ENCODE measurements at regions not wholly inside any gene's neighbourhood (a gene's known extent, or its start where the extent isn't known, plus 50 kb on each side); places are given as distances from the start of the nearest gene placed in this dataset.

DNA sequence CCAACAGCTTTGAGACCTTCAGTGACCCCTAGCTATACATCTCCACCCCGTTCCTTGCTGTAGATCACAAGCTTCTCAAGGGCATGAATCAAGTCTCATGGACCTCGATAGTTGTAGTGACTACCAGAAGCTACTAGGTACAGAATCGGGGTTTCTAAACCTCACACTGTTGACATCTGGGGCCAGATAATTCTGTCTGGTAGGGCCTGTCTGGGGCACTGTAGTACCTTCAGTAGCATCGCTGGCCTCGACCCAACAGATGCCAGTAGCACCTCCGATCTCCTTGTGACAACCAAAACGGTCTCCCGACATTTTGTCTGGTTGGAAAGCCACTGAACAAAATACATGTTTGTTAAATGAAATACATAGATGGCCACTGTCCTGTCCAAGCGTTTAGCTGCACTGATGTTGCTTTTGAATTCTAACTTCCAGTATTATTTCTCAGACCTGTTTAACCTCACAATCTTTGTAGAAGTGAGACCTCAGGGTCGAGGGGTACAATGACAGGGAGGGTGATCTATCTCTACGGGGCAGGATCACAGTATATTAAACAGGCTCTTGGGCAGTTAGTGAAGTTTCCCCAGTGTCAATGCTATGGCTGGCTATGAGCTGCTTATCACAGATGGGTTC is 262.5 kb upstream of the IGF1R start:
- no peak for DNase-seq (ENCODE audit: low read depth in 2 of 2)

DNA sequence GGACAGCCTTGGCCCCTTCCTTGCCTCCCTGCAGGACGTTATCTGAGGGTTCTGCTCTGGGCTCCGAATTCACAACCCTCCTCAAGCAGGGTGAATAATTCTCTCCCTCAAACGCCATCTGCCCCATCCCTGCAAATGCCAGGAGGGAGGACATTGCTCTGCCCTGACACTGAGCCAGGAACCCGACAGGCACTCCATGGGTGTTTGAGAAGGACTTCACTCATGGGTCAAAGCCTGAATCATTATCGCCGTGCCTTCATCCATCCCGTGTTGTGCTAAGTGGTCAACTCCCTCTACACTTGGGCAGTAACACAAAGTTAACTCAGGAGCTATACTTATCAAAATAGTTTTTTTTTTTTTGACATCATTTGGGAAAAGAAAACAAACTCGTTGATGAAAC is 261.8 kb upstream of the IGF1R start:
- no peak for DNase-seq (ENCODE audit: low read depth in 2 of 2)

DNA sequence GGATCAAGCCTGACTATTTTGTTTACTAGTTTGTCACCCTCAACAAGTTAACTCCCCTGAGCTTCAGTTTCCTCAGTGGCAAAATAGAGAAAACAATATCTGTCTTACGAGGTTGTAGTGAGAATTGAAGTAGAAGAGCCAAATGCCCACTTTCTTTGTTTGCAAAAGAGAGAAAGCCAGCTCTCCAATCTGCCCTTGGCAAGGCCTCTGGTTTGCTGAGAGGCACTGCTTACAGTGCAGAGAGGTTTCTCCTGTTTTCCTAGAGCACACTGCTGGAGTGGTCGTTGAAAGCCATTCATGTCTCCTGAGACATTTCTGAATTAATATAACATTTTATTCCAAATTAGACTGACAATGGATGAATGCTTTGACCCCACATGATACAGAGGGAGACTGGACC is 260.5 kb upstream of the IGF1R start:
- no peak for DNase-seq (ENCODE audit: low read depth in 2 of 2)

DNA sequence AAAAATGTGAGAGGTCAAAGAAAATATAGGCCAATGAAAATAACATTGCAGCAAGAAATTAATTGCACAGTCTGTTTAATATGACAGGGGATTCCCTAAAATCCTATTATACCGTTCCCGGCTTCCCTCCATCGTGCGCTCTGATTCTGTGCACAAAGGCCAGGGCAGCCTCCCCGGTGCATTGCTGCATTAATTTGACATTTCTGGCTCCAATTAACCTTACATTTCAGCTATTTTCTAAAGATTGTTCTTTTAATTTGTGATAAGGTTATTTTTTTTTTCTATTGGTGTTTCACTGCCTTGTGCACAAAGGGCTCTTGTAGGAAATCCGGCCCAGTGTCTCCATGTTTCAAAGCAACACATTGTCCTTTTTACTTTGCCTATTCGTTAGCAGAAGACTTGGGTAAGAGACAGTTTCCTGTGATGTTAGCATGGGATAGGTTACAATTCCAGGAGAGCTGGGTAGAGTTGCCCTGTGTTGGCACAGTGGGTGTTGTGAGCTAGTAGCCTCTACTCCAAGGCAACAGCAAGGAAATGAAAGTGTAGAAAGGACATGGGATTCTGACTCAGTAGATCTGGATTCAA is 257.3 kb upstream of the IGF1R start:
- DNase-seq (ENCODE audit: low read depth in 2 of 2) = no peak

DNA sequence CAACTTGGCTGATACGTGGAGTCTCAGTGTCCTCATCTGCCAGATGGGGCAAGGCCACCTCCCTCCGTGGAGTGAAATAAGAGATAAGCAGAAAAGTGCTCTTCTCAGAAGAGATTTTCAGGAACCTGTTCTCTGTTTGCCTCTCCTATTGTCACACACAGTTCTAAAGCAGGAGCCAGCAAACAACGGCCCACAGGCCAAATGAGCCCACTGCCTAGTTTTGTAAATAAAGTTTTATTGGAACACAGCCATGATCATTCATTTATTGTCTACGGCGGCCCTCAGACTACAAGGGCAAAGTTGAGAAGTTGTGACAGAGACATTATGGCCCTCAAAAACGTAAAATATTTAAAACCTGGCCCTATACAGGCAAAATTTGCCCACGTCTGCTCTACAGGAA is 256.8 kb upstream of the IGF1R start:
- DNase-seq (ENCODE audit: low read depth in 2 of 2) = no peak

DNA sequence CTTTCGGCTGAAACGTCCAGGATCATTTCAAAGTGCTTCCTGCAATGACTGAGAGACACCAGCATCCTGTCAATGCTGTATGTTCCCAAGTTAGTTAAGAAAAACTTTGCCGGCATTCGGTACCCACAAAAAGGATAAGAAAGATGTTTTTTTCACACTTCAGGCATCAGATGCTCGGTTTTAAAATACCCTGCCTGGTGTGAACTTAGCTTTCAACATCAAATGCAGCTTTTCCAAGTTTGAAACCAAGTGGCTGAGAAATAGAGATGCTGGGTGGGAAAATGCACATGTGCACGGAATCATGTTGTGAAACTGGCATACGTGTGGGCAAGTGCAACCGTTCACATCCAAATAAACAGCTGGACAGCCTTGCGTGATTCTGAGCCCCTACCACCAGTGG is 254.9 kb upstream of the IGF1R start:
- DNase-seq (ENCODE audit: low read depth in 2 of 2) = no peak

DNA sequence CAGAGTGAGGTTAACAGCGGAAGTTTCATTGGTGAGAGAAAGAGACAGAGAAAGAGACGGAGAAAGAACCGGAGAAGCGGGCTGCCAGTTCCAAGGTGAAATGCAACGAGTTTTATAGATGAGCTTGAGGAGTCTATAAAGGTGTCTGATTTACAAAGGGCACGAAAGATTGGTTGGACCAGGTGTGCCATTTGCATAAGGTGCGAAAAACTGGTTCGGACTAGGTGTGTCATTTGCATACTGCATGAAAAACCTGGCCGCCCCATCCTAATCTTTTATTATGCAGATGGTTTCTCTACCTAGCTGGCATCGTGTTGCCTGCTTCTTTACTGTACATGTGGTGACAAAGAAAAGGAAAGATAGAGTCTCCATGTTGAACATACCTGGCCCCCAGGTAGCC is 253.8 kb upstream of the IGF1R start:
- DNase-seq (ENCODE audit: low read depth in 2 of 2) = no peak

DNA sequence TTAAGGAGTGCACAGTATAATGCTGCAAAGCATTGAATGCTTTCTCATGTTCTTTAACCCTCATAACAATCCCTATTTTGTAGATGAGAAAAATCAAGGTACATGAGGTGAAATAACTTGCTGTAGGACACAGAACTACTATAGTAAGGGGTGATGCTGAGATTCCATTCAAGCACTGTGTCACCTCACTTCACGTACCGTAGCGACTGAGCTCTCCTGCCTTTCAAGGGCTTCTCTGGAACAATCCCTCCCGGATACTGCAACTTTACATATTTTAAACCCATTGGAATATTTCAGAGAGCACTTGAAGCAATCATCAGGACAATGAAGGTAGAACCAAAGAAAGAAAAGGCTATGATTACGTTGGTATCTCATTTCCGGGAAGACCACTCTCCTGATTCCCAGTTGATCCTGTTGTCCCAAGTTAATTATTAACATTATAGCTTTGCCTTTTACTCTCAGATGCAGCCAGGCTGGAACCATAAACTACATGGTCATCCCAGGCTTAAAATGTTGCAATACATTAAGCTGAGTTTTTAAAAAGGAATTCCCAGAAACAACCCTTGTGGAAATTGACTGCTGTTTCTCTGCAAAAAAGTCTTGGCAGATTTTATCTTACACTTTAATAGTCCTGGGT is 252.2 kb upstream of the IGF1R start:
- no peak for DNase-seq (ENCODE audit: low read depth in 2 of 2)

DNA sequence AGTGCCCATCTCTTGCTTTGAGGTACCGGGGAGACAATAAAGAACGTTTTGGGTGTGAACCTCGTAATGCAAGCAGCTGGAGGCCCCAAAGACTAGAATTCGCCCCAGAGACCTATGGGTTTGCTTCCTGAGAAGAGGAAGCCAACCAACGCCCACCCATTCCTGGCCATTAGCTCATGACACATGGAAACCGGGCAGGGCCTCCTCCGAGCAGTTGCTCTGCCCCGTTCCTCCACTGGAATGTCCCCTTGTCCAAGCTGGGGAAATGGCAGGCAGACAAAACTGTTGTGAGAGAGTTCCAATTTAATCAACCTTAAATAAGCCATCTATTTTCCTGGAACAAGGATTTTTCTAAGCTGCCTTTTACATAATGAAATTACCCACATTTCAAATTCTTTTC is 250.9 kb upstream of the IGF1R start:
- no peak for DNase-seq (ENCODE audit: low read depth in 2 of 2)

DNA sequence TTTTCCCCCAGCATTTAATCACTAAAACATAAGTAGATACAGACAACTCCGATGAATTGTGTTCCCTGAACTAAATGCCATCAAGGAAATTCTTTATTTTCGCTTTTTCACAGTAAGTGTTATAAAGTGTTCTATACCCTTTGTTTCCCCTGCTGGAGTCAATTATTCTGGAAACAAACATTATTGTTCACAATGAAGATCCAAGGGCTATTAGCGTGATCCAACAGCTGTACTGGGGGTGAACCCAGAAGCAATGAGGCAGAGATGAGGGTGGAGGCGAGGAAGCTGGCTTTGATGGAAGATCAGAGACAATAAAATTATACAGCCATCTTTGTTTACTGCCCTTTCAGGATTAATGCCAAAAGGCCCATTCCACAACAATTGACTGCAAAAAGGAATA is 250.3 kb upstream of the IGF1R start:
- no peak for DNase-seq (ENCODE audit: low read depth in 2 of 2)

DNA sequence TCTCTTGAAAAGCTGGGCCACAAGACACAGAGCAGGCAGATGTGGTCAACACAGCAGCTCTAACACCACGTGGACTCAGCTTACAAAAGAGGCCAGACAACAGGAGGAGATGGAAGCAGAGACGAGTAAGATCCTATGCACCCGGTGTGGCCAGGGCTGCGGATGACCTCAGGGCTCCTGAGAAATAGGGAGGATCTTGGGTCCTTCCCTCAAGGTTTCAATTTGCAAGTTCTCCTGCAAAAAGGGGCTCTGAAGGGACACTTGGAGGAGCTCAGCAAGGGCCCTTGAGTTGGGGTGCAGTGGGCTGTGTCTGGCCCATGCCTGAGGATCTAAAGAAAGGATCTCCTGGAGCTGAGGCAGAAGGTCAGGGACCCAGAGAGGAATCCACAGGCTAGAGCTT is 249.5 kb upstream of the IGF1R start:
- no peak for DNase-seq (ENCODE audit: low read depth in 2 of 2)

DNA sequence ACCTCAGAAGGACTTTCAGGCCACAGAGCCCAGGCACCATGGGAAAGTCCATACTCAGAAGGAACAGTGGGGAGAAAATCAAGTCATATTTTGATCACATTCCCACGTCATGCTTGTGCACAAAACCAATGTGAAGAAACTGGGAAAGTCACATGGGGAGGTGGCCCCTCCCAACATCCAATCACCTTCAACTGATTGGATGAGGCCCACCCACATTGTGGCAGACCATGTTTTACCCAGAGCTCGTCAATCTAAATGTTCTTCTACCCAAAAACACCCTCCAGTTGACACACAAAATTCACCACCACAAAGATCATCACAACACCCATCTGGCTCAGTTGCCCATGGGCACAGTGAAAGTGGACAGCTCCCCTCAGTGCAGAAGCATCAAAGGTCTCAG is 248.2 kb upstream of the IGF1R start:
- no peak for DNase-seq (ENCODE audit: low read depth in 2 of 2)

DNA sequence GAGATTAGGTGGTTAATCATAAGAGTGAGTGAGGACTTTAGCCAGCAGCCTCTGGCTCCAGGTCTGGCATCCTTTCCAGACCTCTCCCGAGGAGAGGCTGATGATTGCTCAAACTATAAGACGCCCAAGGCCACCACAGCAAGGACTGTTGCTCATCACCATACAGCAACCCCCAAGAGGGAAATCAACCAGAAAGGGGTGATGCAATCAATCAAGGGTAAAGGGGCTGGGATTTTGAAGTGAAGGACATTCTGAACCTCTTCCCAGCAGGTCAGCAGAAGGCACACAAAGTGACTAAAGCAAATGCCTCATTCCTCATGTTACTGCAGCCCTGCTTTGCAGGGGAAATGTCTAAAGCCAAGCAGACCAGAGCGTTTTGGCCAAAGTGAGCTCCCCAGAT is 247.3 kb upstream of the IGF1R start:
- no peak for DNase-seq (ENCODE audit: low read depth in 2 of 2)

DNA sequence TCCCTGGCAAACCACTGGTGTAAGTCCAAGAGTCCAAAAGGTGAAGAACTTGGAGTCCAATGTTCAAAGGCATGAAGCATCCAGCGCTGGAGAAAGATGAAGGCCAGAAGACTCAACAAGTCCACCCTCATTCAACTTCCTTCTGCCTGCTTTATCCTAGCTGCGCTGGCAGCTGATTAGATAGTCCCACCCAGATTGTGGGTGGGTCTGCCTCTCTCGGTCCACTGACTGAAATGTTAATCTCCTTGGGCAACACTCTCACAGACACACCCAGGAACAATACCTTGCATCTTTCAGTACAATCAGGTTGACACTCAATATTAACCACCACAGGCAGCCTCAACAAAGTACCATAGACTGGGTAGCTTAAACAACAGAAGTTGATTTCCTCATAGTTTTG is 245.9 kb upstream of the IGF1R start:
- DNase-seq (ENCODE audit: low read depth in 2 of 2) = no peak

DNA sequence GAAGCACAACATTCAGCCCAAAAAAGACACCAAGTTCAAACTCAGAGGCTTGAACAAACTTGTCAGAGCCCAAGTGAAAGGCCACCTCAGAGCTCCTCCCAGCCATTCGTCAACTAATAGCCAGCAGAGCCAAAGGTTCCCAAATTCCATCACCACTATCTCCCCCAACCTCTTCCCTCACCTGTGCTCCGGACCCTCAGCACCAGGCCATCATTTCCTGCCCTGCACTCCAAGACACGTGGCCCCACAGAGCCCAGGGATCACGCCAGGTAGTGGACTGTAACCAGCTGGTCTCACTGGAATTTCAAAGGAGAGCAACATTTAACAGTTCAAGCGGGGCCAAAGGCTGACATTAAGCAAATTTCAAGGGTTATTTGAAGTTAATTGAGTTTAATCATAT is 245.2 kb upstream of the IGF1R start:
- DNase-seq (ENCODE audit: low read depth in 2 of 2) = no peak

DNA sequence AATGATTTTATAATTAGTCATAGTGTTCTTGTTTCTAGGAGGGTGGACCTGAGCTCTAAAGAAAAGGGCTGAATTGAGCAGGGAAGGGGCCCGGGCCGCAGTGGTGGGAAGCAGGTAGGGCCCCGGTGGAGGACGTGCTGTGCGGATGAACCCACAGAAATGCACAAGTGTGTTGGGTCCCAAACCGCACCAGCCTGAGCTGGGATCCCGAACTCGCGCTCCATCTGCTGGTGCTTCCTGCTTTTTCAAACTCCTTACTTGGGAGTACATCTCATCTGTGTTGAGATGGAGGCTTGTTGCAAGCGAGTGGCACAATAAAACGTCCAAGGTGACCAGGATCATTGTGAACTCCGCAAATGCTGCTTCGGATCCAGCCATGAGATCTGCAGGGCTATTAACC is 244.8 kb upstream of the IGF1R start:
- DNase-seq (ENCODE audit: low read depth in 2 of 2) = no peak

DNA sequence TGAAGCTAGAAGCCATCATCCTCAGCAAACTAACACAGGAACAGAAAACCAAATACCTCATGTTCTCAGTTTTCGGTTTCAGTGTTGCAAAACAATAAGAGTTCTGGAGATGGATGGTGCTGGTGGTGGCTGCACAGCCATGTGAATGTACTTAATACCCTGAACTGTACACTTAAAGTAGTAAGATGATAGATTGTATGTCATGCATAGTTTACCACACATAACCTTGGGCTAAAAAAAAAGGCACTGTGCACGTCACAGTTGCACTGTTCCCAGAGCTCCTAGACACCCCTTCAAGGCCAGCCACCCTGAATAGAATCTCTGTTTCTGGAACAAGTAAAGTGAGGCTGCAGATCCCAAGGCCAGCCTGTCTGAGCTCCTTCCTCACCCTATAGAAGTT is 243.3 kb upstream of the IGF1R start:
- no peak for DNase-seq (ENCODE audit: low read depth in 2 of 2)

DNA sequence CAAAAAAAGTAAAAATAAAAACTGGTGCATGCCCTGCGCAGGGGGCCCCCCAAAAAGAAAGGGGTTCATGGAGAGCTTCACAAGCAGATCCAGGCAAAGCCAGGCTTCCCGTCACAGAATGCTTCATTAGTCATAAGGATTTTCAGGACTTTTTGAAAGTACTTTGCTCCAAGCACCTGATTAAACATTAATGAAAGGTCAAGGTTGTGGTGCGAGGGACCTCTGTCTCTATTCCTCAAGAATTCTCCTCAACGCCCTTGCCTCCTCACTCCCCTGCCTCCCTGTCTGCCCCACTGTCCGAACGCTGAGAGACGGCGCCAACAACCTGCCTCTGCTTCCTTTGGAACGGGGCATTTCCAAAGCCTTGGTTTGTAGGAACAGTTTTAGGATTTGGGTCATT is 240.1 kb upstream of the IGF1R start:
- no peak for DNase-seq (ENCODE audit: low read depth in 2 of 2)

DNA sequence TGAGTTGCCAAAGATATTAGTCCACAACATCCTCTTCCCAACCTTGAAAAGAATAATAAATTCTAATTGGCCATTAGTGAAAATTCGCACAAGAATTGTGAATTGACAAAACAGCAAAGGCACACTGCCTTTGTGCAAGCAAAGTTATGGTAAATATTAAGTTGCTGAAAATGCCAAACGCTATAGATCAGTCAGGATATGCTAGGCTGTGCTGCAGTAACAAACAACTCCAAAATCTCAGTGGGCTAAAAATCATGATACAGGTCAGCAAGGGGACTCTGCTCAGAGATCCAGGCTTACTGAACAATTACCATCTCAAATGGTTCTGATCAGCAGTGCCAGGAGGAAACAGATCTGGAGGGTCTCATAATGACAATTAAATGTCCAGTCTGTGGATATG is 238.0 kb upstream of the IGF1R start:
- no peak for DNase-seq (ENCODE audit: low read depth in 2 of 2)

DNA sequence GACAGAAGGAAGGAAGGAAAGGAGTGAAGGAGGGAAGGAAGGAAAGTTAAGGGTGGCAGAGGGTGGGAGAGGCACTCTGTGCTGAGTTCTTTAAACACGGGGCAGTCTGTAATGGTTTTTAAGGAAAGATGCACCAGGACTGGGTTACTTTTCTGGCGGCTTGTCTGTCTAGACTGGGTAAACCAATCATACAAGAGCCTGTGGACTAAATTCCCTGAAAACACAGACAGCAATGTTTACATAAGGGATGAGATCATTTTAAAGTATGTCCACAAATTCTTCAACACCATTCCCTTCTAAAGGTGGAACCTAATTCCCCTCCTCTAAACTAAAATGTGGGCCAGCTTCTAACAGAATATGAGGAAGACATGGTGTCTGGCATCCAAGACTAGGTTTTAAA is 235.5 kb upstream of the IGF1R start:
- no peak for DNase-seq (ENCODE audit: low read depth in 2 of 2)

DNA sequence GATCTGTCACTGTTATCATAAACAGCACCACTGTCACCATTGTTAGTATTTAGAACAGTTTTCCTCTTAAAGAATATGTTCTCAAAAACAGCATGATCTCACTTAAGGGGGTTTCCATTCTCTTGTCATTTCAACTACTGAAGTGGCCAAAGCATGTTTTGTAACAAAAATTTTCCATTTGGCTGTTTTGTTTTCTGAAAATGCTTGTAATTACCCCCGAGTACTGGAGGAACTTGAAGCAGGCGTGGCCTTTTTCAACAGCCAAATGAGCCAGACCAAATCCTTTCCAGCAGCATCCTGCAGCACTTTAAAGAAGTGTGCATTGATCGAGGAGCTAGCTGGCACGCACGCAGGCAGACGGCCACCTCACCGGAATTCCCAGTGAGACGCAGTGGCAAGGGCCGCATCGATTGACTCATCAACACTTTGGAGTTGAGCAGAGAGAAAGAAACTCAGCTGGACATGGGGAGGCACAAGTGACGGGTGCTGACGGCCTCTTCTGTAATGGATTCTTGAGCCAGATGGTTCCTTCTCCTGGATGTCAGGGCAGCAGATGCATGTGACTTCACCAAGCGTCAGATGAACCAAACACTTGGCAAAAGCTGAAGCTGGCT is 234.3 kb upstream of the IGF1R start:
- DNase-seq (ENCODE audit: low read depth in 2 of 2) = no peak

DNA sequence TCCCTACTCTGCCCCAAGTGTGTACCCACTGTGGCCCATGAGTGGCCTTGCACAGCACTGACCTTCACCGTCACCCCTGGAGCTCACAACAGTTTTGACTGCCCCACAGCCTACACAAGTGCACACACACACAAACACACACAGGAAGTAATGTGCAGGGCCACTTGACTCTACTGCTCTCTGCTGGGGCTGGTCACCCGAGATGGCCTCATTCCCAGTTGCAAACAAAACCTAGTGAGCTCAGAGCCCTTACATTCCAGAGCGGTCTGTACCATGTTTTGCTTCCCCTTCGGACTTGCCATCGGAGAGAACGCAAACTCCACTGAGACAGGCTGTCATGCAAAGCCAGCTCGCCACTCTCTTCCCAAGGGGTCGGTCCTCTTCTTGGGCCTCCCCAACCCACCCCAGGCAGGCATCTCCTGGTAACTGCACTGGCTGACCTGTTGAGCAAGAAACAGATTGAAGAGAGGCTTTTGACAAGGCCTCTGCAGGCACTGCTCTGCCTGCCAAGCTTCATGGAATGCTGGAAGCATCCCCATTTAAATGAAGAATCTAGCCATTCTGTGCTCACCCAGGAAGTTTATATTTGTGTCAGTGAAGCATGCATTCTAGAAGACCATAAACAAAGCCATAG is 232.0 kb upstream of the IGF1R start:
- no peak for DNase-seq (ENCODE audit: low read depth in 2 of 2)

DNA sequence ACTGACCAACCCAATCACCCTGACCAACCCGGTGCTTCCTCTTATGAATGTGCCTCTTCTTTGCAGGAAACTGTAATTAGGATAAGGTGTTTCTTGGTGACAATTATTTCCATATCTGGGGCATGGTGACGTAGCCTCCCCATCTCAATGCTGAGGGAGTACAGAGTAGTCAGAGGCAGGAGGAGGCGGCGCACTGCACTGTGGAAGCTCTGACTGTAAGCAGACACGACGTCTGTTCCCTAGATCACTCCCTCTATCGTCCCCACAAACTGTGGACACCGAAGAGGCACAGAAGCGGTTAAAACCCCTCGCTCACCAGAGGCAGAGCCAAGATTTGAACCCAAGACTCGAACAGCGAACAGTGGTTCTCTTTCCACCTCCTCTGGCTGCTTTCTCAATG is 231.0 kb upstream of the IGF1R start:
- DNase-seq (ENCODE audit: low read depth in 2 of 2) = no peak
